ENCODE measurements at regions not wholly inside any gene's neighbourhood (a gene's known extent, or its start where the extent isn't known, plus 50 kb on each side); places are given as distances from the start of the nearest gene placed in this dataset.

- no peak overlapping the region for H3K4me3 ChIP-seq (ENCODE audit: low read depth, low read length)
- TF ChIP-seq CTCF (IDR thresholded peaks at IDR 0.05; ENCODE audit: low read depth, low read length) = no peak
These were observed 155.6 kb upstream of the NEBL start for GRCh38 chr10:21052709-21053104.

DNA sequence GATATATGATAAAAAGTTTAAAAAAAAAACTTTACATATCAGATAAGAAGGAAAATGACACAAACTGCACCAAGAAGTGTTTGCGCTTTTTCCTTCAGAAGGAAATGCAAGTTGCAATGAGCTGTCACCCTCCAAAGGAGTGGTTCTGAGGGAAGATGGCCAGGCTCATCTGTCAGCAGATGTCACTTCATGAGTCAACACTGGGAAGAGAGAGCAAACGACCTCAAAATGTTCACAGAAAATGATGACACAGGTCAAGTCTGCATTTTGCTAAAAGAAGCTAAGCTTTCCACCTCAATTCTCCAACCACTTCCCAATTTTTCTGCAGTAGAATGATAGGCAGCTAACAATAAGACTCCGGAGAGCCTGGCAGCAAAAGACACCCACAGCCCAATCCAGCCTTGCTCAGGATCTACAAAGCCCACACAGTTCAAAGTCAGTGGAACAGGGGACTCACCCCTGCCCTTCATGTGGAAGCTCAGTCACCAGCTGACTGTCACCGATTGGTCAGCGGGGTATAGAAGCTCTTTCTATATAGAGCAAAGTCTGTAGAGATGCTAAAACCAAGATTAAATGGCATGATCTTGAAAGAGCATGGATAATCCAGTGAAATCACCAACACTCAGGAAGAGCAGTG, 155.1 kb upstream of the NEBL start:
- no peak overlapping the region for H3K4me3 ChIP-seq (ENCODE audit: low read depth, low read length)
- TF ChIP-seq CTCF (IDR thresholded peaks at IDR 0.05; ENCODE audit: low read depth, low read length) = no peak

GRCh38 chr10:21049482-21049881, 152.4 kb upstream of the NEBL start:
- no peak for TF ChIP-seq CTCF (IDR thresholded peaks at IDR 0.05; ENCODE audit: low read depth, low read length)
- H3K4me3 ChIP-seq (ENCODE audit: low read depth, low read length) = no peak overlapping the region

- H3K4me3 ChIP-seq (ENCODE audit: low read depth, low read length) = no peak overlapping the region
- TF ChIP-seq CTCF (IDR thresholded peaks at IDR 0.05; ENCODE audit: low read depth, low read length) = no peak
These were observed 151.0 kb upstream of the NEBL start for GRCh38 chr10:21048068-21048467.

- no peak for TF ChIP-seq CTCF (IDR thresholded peaks at IDR 0.05; ENCODE audit: low read depth, low read length)
- no peak overlapping the region for H3K4me3 ChIP-seq (ENCODE audit: low read depth, low read length)
These were observed 150.4 kb upstream of the NEBL start for GRCh38 chr10:21047511-21047910.

DNA sequence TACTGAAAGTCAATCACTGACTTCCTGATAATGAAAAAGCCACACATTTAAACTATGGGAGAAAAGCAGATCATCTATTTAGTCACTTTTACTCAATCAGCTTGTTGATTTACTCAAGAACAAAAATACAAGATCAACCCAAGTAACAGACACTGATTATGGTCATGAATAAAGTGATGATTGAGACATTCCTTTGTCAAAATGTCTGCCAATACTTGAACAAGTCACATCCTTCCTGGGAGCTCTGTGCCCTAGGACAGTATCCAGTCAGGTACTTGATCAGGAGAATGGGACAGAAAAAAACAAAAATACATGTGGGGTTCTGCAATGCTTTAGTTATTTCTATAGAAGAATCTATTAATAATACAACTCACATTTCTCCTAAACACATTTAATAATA, 150.0 kb upstream of the NEBL start:
- TF ChIP-seq CTCF (IDR thresholded peaks at IDR 0.05; ENCODE audit: low read depth, low read length) = no peak
- H3K4me3 ChIP-seq (ENCODE audit: low read depth, low read length) = no peak overlapping the region

DNA sequence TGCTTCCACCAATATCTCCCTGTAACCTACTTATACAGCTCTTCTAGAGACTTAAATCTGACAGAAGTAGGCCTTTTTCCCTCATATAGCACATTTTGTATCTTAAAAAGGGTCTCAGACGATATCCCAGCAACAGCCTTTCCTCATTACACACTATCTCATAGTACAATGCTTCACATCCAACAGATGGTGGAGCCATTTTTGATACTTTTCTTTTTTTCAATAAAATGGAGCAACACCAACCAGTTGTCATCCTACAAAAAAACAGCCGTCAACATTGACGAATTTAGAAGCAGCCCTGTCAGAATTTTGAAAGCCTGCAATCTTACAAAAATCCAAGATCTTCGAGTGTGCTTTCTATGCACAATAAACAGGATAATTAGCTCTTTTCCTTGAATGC, 145.9 kb upstream of the NEBL start:
- H3K4me3 ChIP-seq (ENCODE audit: low read depth, low read length) = no peak overlapping the region
- TF ChIP-seq CTCF (IDR thresholded peaks at IDR 0.05; ENCODE audit: low read depth, low read length) = no peak

Data from WI38 (cell line).